DLD1 (cell line): ENCODE measurements at regions not wholly inside any gene's neighbourhood (a gene's known extent, or its start where the extent isn't known, plus 50 kb on each side); places are given as distances from the start of the nearest gene placed in this dataset.

ENCODE experiments used
- in situ Hi-C: cut with HindIII; loops from 2 replicates; pipeline ENCODE4 v1.10.0; 2017; ENCODE audit warnings: low sequenced_read_pairs

DNA sequence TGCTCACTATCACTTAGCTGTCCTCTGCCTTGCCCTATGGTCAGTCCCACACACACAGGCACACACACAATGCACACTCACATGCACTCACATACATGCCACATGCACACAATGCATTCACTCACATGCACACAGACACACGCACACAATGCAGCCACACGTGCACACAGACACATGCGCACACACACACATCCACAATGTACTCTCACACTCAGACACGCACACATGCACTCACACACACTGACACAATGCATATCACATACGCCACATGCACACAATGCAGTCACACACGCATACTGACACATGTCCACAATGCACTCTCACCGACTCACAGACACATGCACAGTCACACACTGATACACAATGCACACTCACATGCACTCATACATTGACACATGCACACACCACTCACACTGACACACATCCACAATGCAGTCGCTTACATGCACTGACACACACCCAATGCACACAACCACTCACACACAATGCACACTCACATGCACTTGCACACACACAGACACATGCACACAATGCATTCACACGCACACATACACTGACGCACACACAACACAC is 99.7 kb downstream of the ENGASE start:
- in situ Hi-C loops = no loop called here

DNA sequence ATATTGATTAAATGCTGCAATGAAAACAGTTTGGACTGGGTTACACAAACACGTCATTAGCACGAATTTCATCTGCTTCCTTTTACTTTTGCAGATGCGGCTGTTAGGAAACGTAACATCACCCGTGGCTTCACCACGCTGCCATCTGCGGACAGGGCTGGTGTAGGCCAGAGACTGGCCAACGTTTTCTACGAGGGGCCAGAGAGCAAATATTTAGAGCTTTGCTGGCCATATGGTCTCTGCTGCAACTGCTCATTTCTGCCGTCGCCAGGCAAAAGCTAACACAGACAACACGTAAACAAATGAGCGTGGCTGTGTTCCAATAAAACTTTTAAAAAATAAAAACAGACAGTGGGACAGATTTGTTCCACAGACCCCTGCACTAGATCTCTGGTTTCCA is 96.6 kb downstream of the ENGASE start:
- in situ Hi-C loops = no loop called here

DNA sequence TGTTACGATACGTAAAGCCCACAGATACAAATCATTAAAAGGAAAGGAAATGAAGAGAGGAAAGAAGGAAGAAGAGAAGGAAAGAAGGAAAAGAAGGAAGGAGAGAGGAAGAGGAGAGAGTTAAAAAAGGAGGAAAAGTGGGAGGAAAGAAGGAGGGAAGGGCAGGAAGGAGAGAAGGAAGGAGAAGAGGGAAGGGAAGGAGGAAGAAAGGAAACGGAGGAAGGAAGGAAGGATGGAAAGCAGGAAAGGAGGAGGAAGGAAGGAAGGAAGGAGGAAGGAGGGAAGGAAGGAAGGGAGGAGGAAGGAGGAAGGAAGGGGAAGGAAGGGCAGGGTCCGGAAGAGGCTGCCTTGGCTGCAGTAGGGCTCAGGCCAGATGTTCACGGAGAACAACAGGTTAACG is 95.2 kb downstream of the ENGASE start:
- in situ Hi-C loops = no loop called here

DNA sequence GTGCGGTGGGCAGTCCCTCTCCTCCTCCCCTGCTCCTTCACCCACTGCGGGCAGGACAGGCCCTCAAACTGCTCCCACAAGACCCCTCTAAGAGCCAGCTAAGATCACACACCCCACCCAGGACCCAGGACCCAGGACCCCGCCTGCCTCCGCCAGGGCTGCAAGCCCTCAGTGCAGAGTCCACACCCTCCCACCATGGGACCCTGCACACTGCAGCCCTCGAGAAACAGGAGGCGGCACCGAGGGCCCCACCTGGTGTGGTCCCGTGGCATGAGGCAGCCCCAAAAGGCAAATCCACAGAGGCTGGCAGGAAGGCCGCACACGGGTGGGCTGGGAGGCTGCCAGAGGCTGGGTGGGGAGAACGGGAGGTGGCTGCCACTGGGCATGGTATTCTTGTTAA is 94.7 kb downstream of the ENGASE start:
- in situ Hi-C loops = no loop called here

DNA sequence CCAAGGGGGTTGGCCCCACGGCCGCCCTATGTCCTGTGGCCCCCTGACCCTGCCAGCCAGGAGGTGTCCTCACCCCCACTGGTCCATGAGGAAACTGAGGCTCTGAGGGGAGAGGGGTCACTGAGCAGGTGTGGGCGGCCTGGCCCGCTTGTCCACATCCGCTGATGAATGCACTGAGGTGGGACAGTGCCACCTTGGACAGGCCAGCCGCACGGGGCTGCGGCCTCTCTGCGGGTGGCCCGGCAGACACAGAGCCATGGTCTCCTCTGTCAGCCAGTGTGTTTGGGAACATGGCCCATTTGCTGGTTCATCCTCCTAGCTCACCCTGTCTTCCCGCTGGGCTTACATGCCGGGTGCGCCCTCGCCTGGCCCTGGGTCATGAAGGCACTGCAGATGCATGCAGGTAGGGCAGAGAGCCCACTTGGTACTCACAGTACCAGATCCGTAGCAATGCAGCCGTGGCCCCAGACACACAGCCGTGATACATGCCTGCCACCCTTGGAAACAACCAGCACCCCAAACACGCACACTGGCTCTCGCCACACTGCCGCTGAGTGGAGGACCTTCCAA is 93.9 kb downstream of the ENGASE start:
- in situ Hi-C loops = no loop called here

DNA sequence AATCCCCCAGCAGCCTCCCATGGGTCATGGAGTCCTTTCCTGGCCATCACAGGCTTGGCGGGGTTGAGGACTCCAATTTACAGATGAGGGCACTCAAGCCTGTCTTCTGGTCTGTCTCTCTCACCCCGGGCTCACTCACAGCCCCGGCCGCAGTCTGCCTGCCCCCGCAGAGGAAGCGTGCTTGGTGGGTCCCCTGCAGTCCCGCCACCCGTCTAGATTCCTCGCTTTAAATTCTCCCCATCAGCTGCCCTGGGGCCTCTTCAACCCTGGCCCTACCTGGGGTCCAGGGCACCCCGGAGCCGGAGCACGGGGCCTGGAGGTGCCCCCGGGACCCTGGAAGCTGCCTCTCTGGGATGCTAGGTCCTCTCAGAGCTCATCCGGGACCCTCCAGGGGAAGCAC is 92.9 kb downstream of the ENGASE start:
- in situ Hi-C loops = no loop called here

DNA sequence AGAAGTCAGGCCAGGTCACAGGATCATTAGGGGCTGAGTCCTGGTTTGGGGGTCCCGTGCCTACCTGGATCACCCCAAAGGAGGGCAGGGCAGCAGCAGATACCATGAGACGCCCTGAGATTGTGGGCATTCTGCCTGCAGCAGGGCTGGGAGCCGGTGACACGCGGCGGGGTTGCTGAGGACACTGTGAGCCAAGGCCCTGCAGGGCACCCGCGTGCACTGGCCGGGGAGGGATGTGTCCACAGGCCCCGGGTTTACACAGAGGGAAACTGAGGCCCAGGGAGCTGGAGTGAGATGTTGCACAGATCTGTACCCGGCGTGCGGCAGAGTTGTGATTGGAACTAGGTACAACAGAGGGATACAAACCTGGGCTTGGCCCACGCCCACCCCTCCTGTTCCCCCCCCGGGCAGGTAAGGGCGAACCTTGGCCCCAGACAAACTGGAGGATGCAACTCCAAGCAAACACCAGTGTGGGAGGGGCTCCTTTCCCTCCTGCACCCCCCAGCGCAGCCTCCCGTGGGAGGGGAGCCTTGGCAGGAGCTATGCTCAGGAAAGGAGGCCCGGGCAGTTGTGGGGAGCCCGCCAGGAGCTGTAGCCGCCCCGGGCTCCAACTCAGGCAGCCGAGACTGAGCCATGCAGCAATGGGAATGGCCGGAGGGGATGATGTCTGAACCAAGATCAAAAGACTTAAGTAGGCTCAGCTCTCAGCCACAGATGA is 91.3 kb downstream of the ENGASE start:
- in situ Hi-C loops = no loop called here

DNA sequence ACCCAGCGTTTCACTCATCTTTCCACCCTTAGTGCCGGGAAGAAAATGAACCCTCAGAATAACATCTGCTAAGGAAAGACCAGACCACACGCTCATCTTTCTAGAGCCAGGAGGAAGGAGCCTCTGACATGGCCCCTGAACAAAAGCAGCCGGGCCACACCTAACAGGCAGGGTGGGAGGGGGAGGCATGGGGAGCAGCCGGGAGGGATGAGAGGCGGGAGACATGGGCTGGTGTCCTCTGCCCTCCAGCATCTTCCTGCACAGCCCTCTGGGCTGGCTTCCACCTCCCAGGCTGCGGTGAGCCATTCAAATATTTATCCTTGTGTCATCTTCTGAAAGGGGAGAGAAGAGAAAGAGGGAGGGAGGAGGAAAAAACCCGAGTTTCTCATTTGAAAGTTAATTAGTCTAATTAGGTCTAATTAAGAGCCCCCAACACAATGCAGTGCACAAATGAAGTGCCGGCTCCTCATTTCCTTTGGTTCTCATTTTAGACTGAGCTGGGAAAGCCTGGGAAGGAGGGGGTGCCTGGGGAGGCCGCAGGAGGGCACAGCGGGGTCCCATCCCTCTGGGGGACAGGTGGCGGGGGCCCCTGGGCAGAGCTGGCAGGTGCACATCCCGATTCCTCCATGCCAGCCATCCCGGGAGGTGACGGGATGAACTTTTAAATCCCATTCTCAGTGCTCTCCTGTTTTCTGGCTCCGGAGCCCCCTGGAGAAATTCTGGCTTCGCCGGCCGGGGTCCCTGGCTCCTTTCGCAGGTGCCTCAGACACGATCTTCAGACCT is 90.5 kb downstream of the ENGASE start:
- in situ Hi-C loops = no loop called here

DNA sequence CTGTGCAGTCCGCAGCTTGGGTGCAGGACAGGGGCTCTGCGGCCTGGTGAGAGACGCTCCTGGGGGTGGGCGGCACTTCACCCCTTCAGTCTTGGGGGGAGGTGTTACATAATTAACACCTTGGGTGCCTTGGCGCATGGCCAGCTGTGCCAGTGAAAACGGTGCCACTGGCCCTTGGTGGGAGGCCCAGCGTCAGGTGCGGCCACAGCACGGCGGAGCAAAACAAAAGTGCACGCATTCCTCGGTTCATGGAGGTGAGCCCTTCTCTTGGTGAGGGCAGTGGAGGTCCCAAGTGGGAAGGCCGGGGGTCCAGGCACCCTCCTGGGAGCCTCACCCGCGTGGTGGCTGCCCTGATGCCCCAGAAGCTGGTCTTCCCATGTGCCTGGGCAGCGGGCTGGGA is 89.8 kb downstream of the ENGASE start:
- in situ Hi-C loops = no loop called here

DNA sequence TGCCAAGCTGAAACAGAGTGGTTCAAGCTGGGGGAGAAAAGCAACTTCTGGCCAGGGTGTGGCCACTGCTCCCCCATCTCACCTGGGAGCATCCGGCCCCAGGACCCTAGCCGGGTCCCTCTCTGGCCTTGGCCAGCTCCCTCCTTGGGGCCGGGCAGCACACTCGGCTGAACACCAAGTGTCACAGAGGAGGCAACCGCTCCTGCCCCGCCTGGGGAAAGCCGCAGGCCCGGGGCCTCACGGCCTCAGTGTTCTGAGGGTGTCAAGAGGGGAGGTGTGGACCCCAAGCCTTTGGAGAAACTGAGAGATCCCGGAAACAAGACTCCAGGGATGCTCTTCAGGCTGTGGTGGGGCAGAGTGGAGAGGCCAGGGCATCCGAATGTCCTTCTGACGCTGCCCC is 88.4 kb downstream of the ENGASE start:
- in situ Hi-C loops = no loop called here

DNA sequence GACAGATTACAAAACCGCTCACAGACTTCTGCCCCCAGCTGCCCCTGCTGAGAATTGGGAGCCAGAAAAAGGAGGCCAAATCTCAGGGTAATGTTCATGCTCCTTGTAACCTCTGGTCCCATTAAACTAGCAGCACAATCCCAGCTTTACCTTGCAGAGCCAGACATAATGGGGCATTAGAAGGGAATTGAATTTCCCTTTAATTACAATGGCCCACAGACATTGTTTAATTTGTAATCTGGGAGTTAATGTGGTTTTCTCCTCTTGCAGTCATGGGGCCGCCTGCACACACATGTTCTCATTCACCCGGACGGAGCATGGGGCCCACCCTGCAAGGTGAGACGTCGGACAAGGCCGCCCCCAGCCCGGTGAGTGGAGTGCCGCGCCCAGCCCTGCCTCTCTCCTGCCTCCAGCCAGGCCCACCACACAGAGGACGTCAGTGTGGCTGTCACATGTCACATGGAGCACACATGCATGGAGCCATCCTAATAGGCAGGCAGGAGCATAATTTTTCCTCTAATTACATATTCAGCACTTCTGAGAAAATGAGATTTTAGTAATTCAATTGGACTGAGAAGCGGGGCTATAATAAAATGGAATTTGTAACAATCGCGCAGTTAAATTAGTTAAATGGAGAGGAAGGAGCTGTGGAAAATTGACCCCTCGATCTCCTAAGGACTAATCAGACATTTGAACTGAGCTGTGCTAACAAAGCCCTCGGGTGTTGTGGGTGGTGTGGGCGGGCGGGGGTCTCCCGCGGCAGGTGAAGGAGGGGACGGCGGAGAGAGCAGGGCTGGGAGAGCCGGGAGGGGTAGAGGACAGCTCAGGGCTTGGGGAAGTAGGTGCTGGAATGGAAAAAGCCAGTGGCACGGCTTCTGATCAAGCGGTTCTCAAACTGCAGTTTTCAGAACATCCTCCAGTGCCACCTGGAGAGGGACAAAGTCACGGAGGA is 87.7 kb downstream of the ENGASE start:
- in situ Hi-C loops = no loop called here

DNA sequence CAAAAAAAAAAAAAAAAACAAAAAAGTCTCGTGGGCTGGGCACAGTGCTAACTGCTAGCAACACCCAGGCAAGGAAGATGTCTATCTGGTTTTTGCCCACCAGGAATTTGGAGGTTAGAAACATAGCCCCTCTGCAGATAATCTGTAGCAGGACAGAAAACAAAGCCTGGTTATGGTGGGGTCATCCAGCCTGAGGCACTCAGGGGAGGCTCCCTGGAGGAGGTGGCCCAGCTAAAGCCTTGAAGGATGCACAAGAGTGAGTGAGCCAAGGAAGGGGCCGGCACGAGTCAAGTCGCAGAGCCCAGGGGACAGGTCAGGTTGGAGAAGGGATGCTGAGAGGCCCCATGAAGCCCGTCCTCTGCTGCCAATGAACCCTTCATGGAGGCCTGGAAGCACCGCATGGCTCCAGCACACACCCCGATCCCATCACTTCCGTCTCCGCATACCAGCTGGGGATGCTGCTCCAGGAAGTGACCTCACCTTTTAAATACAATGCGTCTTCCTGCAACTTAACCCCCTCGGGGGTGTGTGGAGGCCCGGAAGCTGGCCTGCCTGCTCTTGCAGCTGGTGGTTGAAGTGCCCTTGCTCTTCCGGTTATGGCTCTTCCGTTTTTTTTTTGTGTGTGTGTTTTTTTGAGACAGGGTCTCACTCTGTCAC is 86.5 kb downstream of the ENGASE start:
- in situ Hi-C loops = no loop called here

DNA sequence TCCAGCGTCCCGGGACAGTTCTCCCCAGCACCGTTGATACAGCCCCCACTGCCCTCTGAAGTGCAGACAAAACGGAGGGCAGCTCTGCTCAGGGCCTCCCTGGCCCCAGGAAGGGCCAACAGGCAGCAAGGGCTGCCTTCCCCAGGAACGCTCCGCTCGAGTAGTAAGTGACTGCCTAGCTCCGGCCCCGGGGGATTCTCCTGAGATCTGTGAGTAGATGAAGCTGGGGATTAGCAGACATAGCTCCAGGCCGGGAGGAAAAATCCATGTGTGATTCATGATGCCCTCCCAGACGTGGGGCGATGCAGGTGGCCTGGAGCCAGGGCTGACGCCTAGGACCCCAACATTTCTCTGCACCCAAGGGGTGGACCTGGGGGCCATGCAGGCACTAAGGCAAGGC is 85.3 kb downstream of the ENGASE start:
- in situ Hi-C loops = no loop called here

DNA sequence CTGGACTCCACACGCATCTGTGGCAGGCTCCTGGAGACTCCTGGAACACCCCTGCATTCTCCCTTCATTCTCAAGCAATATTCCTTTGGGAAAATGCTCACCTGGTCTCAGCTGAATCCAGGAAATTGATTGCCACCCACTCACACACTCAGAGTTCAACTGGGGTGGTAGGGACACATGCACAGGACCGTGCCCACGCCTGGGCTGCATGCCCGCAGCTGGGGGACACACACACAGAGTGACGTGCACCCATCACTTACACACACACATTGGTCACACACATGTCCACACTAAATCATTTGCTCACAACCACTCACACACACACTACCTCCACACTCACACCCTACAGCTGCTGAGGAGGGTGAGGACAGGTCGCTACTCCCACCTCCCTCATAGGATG is 84.8 kb downstream of the ENGASE start:
- in situ Hi-C loops = no loop called here

DNA sequence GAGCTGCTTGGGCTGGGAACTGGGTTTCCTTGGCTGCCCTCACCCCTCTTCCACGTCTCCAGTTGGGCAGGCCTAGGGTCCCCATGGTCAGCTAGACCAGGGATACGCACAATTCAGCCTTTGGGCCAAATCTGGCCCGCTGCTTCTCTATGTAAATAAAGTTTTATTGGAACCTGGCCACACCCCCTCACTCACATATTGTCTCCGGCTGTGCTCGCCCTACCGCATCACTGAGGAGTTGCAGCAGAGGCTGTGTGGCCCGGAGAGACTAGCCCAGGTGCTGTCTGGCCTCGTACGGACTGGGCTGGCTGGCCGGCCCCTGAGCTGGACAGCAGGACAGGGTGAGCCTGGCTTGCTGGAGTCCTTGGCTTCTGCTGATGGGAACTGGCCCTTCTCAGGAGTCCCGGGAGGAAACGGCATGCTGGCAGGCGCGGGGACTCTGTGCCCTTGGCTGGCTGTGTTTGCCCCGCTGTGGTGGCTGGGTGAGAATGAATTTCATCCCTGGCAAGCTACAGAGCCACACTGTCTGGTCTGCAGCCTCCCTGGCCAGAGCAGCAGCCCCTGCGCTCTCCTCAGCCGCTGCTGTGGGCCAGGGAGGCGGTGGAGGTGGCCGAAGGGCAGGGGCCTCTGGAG is 82.0 kb downstream of the ENGASE start:
- in situ Hi-C loops = no loop called here

DNA sequence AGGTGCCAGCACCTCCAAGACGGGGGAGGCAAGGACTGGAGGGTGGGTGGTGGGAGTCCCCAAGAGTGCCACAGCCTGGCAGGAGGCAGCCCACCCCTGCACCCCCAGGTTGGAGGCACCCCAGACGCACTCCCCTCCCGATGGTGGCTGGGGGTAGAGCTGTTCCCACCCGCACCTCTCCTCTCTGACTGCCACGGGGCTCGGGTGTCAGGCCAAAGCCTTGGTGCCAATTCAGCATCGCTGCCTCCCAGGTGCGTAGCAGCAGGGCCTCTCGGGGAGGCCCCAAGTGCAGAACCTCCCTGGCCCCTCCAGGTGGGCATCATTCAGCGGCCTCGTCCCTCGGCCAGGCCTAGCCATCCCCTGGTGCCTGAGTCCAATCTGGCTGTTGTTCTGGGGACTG is 81.1 kb downstream of the ENGASE start:
- in situ Hi-C loops = no loop called here

DNA sequence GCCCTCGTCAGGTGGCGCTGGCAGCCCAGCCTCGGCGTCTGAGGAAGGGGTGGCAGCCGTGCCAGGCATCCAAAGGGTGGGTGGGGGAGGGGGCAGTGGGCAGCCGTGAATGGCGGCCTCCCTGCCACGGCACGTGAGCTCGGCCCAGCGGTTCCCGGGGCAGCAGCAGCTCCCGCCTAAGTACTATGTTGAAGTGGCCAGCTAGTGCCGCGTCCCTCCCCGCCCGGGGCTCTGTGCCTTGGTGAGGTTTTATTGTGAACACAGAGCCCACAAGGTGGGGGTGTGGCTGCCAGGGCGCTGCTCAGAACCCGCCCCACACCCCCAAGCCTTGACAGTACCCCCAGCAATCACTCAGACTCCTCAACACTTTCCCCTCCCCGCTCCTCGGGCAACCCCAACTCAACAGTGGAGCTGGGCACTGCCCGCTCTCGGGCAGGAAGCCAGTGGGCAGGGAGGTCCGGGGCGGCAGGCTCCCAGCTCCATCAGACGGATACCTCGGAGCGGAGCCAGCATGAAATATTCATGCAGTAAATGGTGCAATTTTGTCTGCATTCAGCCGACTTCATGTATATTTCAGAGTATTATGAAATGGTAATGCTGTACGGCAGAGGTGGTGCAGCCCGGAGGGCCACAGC is 80.4 kb downstream of the ENGASE start:
- in situ Hi-C loops = no loop called here

DNA sequence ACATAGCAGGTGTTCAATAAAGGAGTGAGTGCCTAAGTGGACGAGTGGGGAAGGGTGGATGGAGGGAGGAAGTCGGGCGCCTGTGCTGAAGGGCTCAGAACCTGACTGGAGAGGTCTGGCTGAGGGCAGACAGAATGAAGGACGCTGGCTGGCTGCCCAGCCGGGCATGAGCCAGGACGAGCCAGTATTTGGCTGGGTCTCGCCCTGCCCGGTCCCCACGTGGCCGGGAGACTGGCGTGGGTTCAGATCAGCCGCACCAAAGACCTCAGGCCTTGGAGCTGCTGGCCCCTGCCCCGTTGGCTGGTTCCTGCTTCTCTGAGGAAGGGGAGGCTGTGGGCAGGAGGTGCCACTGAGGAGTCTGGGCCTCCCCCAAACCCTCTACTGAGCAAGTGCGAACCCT is 79.8 kb downstream of the ENGASE start:
- in situ Hi-C loops = no loop called here

DNA sequence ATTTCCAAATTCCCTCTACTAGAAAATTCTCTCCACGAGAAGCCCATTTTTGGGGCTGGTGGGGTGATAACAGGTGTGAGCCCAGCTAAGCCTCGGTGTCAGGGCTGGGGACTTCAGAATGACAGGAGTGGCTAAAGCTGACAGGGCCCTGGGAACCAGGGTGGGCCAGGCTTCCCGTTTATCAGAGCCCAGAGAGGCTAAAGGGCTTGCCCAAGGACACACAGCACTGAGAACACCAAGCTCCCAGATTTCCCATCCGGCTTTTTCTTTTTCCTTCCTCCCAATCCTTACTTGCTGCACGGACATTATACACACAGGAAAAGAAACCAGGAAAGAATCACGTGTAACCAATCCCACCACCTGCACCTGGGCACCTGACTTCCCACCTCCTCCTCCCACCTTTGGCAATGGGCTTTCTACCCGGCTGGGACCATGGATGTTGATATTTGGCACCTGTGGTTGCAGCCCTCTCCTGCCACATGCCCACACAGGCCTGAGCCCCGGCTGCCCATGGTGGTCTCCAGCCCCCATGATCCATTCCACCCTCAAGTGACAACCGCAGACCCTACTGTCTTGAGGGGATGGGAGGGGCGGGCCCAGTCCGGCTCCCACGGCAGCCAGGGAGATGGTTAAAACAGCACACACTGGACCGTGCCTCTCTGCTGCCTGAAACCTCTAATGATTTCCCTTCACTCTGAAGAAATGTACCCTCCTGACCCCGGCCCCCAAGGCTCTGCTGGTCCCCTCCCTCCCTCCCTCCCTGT is 78.9 kb downstream of the ENGASE start:
- in situ Hi-C loops = no loop called here
